ENCODE measurements at regions not wholly inside any gene's neighbourhood (a gene's known extent, or its start where the extent isn't known, plus 50 kb on each side); places are given as distances from the start of the nearest gene placed in this dataset.
A peak's percentile ranks its signal among the peaks of the same experiment; 100 is the strongest.
"Not testable (repeated sequence)": the region's sequence is repeated elsewhere in the genome, so short reads cannot be mapped to it uniquely, and the experiment has no call there.

GRCh38 chr4:38280323-38280706 is 320.1 kb downstream of the PTTG2 start:
- no peak for DNase-seq

- peak; percentile 26 for DNase-seq
These were observed 321.3 kb downstream of the PTTG2 start for GRCh38 chr4:38281371-38282071.

GRCh38 chr4:38283724-38284123 is 323.5 kb downstream of the PTTG2 start:
- DNase-seq, result no peak

- no peak for DNase-seq
These were observed 324.3 kb downstream of the PTTG2 start for GRCh38 chr4:38284294-38285030.

GRCh38 chr4:38287101-38287851 is 327.1 kb downstream of the PTTG2 start:
- no peak for DNase-seq

GRCh38 chr4:38289553-38289952 is 329.4 kb downstream of the PTTG2 start:
- no peak for DNase-seq

- DNase-seq, result no peak
These were observed 330.2 kb downstream of the PTTG2 start for GRCh38 chr4:38290366-38290765.

- no peak for DNase-seq
These were observed 330.7 kb downstream of the PTTG2 start for GRCh38 chr4:38290914-38291313.

- no peak for DNase-seq
These were observed 332.3 kb downstream of the PTTG2 start for GRCh38 chr4:38292529-38292928.

GRCh38 chr4:38294238-38294637 is 334.0 kb downstream of the PTTG2 start:
- DNase-seq, result no peak

- no peak for DNase-seq
These were observed 336.9 kb downstream of the PTTG2 start for GRCh38 chr4:38297061-38297460.

GRCh38 chr4:38298868-38299713 is 338.9 kb downstream of the PTTG2 start:
- DNase-seq, result no peak

GRCh38 chr4:38302910-38303309 is 342.7 kb downstream of the PTTG2 start:
- DNase-seq, result no peak

- not testable (repeated sequence) for DNase-seq
These were observed 344.3 kb downstream of the PTTG2 start for GRCh38 chr4:38304460-38304859.

GRCh38 chr4:38306482-38307071 is 346.4 kb downstream of the PTTG2 start:
- DNase-seq, result no peak

GRCh38 chr4:38308728-38309311 is 348.6 kb downstream of the PTTG2 start:
- DNase-seq, result no peak

- DNase-seq, result no peak
These were observed 349.3 kb downstream of the PTTG2 start for GRCh38 chr4:38309471-38309870.

- DNase-seq, result no peak
These were observed 350.3 kb downstream of the PTTG2 start for GRCh38 chr4:38310446-38311043.

- DNase-seq, result no peak
These were observed 351.4 kb downstream of the PTTG2 start for GRCh38 chr4:38311495-38312126.

GRCh38 chr4:38313175-38313574 is 350.8 kb upstream of the KLF3 start:
- no peak for DNase-seq

- no peak for DNase-seq
These were observed 349.9 kb upstream of the KLF3 start for GRCh38 chr4:38313999-38314561.

Data from eye (tissue), 1 donor.